CD4-positive, alpha-beta T cell treated with Interleukin-4 for 1 hour (primary cell): ENCODE measurements at regions not wholly inside any gene's neighbourhood (a gene's known extent, or its start where the extent isn't known, plus 50 kb on each side); places are given as distances from the start of the nearest gene placed in this dataset.
"Not testable (repeated sequence)": the region's sequence is repeated elsewhere in the genome, so short reads cannot be mapped to it uniquely, and the experiment has no call there.

Source experiments
- DNase-seq, 2 donors: peaks; one replicate each; pipeline ENCODE4 v3.0.0-alpha.2; 2020 to 2022

GRCh38 chr5:177856474-177856873 lies 73.8 kb upstream of the FAM153A start:
- not testable (repeated sequence) for DNase-seq

- not testable (repeated sequence) for DNase-seq
These were observed 65.2 kb upstream of the FAM153A start for GRCh38 chr5:177847914-177848313.

DNA sequence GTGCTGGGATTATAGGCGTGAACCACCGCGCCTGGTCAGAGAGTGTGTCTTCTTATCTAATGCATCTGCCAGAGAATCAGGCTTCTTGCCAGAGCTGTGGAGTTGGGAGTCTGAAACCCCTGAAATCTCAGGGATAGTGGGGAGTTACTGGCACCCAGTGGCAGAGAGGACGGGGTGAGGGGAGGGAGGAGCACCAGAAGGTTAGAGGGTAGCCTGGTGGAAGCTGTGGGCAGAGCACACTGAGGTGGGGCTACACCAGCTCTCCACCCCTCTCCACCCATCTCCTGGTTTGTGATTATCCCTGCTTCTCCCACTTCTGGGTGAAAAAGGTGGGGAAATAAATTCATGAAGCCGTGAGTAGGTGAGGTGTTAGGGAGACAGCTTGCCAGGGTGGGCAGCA lies 63.9 kb upstream of the FAM153A start:
- DNase-seq = not testable (repeated sequence)

DNA sequence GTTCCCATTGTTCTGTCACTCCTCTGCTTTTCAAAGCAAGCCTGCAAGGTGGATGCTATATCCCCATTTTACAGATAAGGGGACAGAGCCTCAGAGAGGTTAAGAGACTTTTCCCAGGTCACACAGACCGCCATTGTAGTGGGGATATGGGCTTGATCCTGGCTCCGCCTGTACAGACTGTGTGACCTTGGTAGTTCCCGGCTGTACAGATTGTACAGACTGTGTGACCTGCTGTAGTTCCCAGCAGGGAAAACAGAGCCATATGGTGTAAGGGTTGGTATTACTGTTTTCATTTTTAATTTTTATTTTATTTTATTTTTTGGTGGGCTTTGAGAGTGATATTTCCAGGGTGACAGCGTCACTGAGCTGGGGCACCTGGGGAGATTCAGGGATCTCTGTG lies 63.2 kb upstream of the FAM153A start:
- not testable (repeated sequence) for DNase-seq

DNA sequence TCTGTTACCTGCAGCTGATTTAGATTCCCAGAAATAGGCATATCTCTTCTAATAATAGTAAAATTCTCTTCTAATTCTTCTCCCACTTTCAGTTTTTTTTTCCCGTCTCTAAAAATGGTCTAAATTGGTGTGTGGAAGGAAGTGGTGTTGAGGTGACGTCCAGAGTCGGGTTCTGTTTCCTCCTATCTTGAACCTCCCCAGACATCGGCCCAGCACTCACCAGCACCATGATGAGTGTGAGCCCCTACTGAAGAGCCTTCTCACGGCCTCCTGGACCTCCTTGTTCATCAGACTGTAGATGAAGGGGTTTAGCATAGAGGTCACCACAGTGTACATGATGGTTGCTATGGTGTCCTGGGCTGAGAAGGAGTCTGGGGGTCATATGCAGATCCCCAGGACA lies 53.5 kb upstream of the FAM153A start:
- DNase-seq = peak; percentile 39 to 41
